Right ventricle myocardium inferior (tissue), 1 donor: ENCODE measurements at regions not wholly inside any gene's neighbourhood (a gene's known extent, or its start where the extent isn't known, plus 50 kb on each side); places are given as distances from the start of the nearest gene placed in this dataset.
"Not testable (repeated sequence)": the region's sequence is repeated elsewhere in the genome, so short reads cannot be mapped to it uniquely, and the experiment has no call there.

Experiments
- ATAC-seq: fragments of 200-7000 bp; cut with Tn5 transposase; one replicate; pipeline ENCODE4 v1.9.1; 2020; ENCODE audit warnings: mild to moderate bottlenecking, moderate library complexity
- DNase-seq: peaks from one replicate; pipeline ENCODE4 v3.0.0; 2021; ENCODE audit errors: missing footprints
- intact Hi-C: fragments of 100-400 bp; cut with DNase I; formaldehyde crosslinking; loops from one replicate; pipeline ENCODE4 v1.11.0; 2022
- donor health status: DM: no; HTN: yes; CAD: no; lungs with severe emphysema.

DNA sequence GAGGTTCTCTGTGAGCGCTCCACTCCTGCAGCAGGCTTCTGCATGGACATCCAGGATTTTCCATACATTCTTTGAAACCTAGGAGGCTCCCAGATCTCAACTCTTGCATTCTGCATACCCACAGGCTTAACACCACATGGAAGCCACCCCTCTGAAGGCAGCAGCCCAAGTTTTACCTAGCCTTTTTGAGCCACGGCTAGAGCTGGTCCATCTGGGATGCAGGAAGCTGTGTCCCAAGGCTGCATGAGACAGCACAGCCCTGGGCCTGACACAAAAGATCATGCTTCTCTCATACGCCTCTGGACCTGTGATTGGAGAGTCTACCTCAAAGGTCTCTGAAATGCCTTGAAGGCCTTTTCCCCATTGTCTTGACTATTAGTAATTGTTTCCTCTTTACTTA lies 53.6 kb upstream of the RPRM start:
- ATAC-seq (no peak), DNase-seq (no peak)
- intact Hi-C loops: no loop called here

GRCh38 chr2:153533803-153534202 lies 55.2 kb upstream of the RPRM start:
- DNase-seq, intact Hi-C loops, ATAC-seq: not testable (repeated sequence)

- DNase-seq, ATAC-seq, intact Hi-C loops: not testable (repeated sequence)
These were observed 56.0 kb upstream of the RPRM start for GRCh38 chr2:153534590-153534989.

- ATAC-seq (no peak), DNase-seq (no peak)
- intact Hi-C loops: no loop called here
These were observed 57.6 kb upstream of the RPRM start for GRCh38 chr2:153536115-153536514.

GRCh38 chr2:153538102-153538501 lies 59.5 kb upstream of the RPRM start:
- intact Hi-C loops, DNase-seq, ATAC-seq: not testable (repeated sequence)

DNA sequence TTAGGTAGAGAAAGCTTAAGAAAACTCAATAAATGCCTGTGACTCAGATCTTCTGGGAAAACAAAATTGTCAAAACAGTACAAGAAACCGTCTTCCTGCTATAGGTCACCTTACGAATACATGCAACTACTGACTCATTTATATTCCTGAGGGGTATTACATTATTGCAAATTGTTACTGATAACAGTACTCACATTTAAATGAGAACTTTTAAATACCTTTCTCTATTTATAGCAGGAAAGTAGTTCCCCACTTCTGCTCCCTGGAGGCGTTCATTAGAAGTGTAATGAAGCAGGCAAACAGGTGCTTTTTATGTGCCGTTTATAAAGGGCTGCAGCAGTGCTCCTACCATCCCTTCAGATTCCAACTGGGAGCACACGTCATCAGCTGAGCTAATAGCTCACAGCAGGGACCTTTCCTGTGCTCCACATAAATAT lies 65.1 kb upstream of the RPRM start:
- ATAC-seq (no peak), DNase-seq (no peak)
- intact Hi-C loops: no loop called here

DNA sequence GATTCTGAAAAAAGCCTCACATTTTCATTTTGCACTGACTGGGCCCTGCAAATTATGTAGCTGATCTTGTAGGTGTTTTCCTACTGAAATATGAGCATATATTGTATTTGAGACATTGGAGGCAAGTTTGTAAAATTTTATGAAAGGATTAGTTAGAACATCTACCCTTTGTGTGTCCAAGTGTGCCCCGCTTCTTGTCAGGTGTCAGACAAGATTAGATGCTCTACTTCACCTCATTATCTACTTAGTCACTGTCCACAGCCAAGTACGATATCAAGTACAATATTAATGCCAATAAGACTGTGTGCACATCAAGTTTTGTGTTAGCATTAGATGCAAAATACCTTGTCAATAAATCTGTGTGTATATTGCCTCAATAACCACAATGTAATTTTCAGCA lies 67.8 kb upstream of the RPRM start:
- intact Hi-C loops: no loop called here
- no peak for DNase-seq
- no peak for ATAC-seq

- DNase-seq: no peak
- ATAC-seq: no peak
- intact Hi-C loops: no loop called here
These were observed 70.0 kb upstream of the RPRM start for GRCh38 chr2:153548536-153548935.

GRCh38 chr2:153551698-153552097 lies 73.1 kb upstream of the RPRM start:
- ATAC-seq (no peak), DNase-seq (no peak)
- intact Hi-C loops: no loop called here

GRCh38 chr2:153557211-153557610 lies 78.6 kb upstream of the RPRM start:
- ATAC-seq: no peak
- no peak for DNase-seq
- intact Hi-C loops: no loop called here

DNA sequence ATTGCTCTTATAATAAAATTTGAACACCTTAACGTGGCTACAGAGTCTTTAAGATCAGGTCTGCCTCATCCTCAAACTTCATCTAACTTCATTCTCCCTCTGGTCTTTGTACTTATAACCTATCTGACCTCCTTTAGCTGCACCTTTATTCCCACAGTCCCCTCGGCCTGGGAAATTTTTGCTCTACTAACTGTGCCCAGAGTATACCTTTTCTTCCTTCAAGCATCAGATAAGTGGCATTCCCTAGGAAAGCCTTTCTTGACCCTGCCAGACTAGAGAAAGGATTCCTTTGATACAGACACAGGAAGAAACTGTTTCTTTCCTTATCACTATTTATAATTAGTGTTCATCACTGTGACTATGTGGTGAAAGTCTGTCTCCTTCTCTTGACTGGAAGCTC lies 79.2 kb upstream of the RPRM start:
- intact Hi-C loops: no loop called here
- DNase-seq: no peak
- ATAC-seq: no peak

DNA sequence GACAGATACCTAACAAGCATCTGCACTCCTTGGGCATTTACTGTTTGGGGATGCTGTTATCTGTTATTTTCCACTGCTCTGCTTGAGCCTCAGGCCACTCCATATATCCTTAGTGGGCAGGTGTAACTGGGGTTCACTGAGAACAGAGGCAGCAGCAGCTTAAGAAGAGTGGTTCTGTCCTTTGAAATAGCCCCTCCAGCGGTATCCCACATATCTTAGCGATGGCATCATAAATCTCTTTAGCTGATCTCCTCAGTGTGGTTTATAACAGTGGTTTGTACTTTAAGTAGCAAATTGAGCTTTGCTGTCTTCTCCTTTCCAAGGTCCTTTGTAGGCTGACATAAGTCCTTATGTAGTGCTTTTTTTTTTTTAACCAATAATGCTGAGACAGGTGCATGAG lies 79.7 kb upstream of the RPRM start:
- no peak for DNase-seq
- intact Hi-C loops: no loop called here
- ATAC-seq: no peak

GRCh38 chr2:153567367-153567766 lies 88.8 kb upstream of the RPRM start:
- intact Hi-C loops: no loop called here
- ATAC-seq (no peak), DNase-seq (no peak)

GRCh38 chr2:153568105-153568504 lies 89.5 kb upstream of the RPRM start:
- ATAC-seq: no peak
- intact Hi-C loops: no loop called here

DNA sequence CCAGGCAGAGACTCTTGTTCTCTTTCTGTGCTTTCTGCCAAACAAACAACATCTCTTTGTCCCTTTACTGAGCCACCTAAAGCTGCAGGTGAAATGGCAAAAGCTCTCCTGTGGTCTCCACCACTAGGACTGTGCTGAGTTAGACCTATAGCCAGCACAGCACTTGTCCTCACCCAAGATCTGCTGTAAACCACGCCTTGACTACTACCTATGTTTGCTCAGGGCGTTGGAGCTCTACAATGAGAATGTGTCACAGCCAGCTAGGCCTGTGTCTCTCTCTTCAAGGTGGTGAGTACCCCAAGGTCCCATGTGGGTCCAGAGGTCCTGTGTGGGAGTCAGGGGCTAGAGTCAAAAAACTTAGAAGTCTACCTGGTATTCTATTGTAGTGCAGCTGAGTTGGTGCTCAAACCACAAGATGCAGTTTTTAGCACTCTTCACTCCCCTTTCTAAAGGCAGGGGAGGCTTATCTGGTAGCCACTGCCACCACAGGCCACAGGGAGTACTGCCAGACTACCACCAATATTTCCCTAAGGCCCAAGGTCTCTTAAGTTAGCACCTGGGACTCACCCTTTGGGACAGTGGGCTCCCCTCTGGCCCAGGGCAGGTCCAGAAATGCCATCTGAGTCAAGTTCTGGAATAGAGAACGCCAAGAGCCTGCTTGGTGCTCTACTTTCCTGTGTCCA lies 96.8 kb upstream of the RPRM start:
- intact Hi-C loops: no loop called here
- ATAC-seq (no peak), DNase-seq (no peak)

More at GRCh38 chr2:153568105-153568504, 89.5 kb upstream of the RPRM start:
- no peak for DNase-seq

DNA sequence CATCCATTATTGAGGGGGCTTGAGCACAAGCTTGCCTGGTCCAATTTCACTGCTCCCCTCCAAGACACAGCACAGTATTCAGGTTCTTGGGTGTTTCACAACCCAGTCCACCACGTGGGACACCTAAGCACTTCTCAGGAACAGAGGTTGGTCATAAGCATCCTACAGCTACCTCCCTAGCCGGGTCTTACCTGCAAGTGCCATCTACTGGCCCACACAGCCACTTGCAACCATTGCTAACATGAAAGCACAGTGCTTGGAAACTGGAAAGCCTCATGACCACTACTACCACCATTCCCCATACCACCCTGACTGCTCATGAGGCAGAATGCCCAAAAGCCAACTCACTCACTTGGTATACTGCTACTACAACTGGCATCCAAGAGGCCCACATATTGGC lies 105.7 kb upstream of the RPRM start:
- intact Hi-C loops: no loop called here
- DNase-seq (no peak), ATAC-seq (no peak)

DNA sequence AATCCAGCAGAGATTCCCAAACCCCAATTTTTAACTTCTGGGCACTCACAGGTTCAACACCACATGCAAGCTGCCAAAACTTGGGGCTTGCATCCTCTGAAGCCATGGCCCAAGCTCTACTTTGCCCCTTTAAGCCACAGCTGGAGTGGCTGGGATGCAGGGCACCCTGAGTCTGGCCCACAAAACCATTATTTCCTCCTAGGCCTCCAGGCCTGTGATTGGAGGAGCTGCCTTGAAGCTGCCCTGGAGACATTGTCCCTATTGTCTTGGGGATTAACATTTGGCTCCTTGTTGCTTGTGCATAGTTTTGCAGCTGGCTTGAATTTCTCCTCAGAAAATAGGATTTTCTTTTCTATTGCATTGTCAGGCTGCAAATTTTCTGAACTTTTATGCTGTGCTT lies 109.8 kb upstream of the RPRM start:
- intact Hi-C loops: no loop called here
- ATAC-seq (no peak), DNase-seq (no peak)

DNA sequence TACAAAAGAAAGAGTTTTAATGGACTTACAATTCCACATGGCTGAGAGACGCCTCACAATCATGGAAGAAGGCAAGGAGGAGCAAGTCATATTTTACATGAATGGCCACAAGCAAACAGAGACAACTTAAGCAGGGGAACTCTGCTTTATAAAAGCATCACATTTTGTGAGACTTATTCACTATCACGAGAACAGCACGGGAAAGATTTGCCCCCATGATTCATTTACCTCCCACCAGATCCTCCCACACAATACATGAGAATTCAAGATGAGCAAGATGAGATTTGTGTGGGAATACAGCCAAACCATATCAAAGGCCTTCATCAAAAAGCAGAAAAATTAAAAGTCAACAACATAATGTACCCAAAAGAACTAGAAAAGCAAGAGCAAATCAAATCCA lies 111.0 kb upstream of the RPRM start:
- no peak for DNase-seq
- intact Hi-C loops: no loop called here
- ATAC-seq: no peak

GRCh38 chr2:153593086-153593485 lies 114.5 kb upstream of the RPRM start:
- ATAC-seq, intact Hi-C loops, DNase-seq: not testable (repeated sequence)

DNA sequence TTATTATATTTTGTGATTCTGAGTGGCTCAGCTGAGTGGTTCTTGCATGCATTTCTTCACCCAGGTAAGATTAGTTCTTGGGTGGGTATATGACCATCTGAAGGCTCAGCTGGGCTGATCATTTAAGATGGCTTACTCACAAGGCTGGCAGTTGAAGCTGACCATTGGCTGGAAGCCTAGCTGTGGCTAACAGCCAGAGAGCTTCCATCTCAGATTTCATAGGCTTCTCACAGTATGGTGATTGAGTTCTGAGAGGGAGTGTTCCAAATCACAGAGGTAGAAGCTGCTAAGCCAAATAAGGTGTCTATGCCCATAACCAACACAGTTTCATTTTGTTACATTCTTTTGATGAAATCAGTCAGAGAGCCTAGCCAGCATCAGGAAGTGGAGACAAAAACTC lies 117.4 kb upstream of the RPRM start:
- intact Hi-C loops: no loop called here
- DNase-seq (no peak), ATAC-seq (no peak)

- ATAC-seq (no peak), DNase-seq (no peak)
- intact Hi-C loops: no loop called here
These were observed 123.2 kb upstream of the RPRM start for GRCh38 chr2:153601812-153602211.
